GM13977 (cell line): ENCODE measurements at regions not wholly inside any gene's neighbourhood (a gene's known extent, or its start where the extent isn't known, plus 50 kb on each side); places are given as distances from the start of the nearest gene placed in this dataset.

Source experiments
- DNase-seq: peaks from one replicate; pipeline ENCODE4 v3.0.0; 2012; ENCODE audit warnings: low spot score
- in situ Hi-C: fragments of 300-500 bp; cut with MboI; formaldehyde crosslinking; loops from one replicate; pipeline ENCODE4 v1.12.0; 2022; ENCODE audit warnings: low sequenced_read_pairs, low pct_unique_long_range_greater_than_20kb, mixed read lengths, inconsistent platforms; ENCODE audit not compliant: unreplicated experiment
- TF ChIP-seq, protein P1 (sequence below): IDR thresholded peaks from 2 replicates; pipeline ENCODE4 v1.5.1; 2012; ENCODE audit warnings: mild to moderate bottlenecking, control low read depth; ENCODE audit not compliant: insufficient read depth; ENCODE audit errors: extremely low read depth, missing control alignments

DNA sequence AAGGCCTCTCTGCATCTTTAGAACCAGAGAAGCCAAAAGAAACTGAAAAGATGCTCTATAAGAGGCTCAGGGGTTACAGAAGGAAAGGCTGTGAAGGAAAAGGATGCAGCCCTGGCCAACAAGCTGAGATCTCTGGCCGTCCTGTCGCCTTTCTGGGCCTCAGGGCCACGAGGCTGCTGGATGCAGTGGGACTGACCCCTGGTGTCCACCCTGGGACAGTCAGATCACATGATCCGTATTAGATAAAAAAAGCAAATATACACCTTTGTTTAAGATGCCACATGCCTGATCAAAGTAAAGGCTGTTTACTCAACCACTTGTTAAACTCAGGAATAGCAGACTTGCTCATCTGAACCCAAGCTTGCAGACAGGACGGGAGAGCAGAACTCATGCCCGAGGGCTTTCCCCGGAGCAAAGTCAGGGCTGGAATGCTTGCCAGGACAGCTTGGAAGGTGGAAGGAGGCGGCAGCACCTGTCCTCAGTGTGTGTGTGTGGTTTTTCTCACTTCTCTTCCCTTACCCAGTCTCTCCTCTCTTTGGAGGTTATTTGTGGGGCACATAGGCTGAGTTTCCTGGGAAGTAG, 206.5 kb upstream of the TSHZ3 start:
- TF ChIP-seq, protein P1, sequence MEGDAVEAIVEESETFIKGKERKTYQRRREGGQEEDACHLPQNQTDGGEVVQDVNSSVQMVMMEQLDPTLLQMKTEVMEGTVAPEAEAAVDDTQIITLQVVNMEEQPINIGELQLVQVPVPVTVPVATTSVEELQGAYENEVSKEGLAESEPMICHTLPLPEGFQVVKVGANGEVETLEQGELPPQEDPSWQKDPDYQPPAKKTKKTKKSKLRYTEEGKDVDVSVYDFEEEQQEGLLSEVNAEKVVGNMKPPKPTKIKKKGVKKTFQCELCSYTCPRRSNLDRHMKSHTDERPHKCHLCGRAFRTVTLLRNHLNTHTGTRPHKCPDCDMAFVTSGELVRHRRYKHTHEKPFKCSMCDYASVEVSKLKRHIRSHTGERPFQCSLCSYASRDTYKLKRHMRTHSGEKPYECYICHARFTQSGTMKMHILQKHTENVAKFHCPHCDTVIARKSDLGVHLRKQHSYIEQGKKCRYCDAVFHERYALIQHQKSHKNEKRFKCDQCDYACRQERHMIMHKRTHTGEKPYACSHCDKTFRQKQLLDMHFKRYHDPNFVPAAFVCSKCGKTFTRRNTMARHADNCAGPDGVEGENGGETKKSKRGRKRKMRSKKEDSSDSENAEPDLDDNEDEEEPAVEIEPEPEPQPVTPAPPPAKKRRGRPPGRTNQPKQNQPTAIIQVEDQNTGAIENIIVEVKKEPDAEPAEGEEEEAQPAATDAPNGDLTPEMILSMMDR = no peak
- no peak for DNase-seq
- in situ Hi-C loops = no loop called here

DNA sequence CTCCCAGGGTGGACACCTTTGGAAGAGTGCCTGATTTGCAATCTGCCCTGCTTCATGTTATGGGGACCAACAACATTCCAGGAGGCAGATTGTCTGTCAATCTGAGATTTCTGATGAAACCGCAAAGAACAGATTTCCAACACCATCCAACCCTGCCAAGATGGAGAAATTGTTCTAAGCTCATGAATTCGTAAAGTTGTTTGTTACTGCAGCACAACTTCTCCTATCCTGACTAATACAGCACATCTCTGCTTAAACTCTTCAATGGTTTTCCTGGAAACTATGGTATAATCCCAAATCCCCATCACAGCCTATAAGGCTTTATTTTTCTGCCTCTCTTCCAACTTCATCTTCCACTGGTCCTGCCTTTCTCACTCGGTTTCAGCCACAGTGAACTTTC, 210.3 kb upstream of the TSHZ3 start:
- in situ Hi-C loops = no loop called here
- DNase-seq = no peak
- TF ChIP-seq, protein P1 = no peak

DNA sequence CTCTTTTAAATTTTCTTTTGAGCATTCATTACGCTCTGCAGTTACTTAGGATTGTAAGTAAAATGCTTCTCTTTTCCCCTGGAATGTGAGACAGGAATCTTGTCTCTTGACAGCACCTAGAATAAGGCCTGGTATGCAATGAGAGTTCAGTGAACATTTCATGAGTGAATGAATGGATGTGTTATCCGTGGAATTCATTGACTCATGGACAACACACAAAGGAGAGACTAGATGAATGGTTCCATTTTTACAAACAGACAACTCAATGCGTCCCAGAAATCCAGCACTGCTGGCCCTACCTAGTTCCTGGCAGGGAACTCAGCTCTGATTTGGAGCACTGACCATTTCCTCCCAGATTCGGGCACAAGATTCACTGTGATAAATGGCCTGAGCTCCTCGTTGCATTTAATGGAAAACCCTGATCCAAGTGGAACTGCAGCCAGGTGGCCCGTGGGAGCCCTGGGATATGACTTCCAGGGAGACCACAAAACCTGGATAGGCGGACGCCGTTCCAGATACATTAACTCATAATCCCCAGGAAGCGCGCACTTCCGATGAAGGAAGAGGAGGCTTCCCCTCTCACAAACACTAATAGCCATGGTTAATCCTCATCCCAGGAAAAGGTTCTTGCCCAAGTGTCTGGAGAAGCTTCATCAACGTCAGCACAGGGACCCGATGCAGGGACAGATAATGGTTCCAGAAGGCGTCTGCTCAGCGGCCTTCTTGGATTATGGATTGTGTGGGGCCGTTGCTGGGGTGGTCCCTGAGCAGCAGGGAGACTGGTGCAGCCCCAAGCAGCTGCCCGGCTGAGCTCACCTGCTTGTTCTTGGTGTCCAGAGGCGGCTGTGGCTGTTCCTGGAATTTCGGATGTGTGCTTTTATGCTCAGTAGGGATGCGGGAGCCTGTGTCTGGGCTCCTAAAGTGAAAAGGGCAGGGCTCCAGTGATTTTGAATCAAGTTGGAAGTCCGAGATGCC, 211.1 kb upstream of the TSHZ3 start:
- no peak for DNase-seq
- TF ChIP-seq, protein P1 = no peak
- in situ Hi-C loops = no loop called here

DNA sequence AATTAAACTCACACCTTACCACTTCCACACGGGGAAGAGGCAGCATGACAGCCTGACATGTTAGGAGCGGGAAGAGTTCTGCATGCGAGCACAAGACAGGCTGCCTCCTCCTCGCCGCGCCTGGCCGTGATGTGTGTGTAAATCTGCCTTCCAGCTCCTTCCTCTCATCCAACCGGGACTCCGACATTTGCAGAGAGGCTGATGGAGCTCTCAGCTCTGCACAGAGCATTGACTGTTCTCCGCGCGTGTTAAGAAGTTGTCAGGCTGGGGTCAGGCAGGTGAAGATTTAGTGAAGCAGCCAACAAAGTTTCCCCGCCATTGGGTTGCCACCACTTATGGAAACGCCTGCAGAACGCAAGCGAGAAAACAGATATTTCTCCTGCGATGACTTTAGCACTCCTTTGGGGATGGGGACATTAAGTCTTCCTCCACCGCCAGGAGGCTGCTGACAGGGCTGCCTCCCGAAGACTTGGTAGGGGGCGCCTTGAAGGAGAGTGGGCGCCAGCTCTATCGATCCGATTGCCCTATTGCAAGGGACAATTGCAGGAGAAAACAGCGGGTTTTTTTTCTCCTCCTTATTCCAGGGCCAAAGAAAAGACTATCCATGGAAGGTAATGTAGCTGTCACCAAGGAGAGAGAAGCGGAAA, 213.9 kb upstream of the TSHZ3 start:
- TF ChIP-seq, protein P1 = no peak
- in situ Hi-C loops = no loop called here
- no peak for DNase-seq

DNA sequence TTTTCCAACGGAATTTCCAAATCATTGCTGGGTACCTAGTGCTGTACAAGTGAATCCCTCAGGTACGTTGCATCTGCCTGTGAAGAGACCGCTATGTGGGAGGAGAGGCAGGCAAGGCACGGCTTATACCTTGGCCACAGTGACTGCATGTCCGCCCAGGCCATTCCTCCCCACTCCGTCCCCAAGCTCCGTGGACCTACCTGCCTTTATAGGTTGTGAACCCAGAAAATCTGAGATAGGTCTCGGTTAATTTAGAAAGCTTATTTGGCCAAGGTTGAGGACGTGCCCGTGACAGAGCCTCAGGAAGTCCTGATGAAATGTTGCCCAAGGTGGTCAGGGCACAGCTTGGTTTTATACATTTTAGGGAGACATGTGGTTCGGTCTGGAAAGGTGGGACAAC, 218.5 kb upstream of the TSHZ3 start:
- TF ChIP-seq, protein P1 = no peak
- DNase-seq = no peak
- in situ Hi-C loops = no loop called here

DNA sequence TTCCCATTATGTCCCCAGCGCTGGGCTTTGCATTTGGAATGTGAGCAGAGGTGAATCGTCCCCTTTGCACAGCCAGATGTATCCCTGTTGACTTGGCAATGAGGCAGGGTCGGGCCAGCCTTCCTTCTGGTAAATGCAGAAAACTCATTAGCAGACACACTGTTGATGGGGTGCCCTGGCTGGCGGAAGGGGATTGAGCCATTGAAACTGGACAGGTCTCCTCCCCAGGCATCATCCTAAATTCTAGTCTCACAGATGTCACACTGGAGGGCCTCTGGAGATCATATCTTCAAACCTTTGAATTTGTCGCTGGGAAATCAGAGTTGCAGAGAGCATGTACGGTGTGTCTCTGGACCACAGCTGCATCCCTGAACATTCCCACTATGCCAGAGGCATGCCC, 219.5 kb upstream of the TSHZ3 start:
- in situ Hi-C loops = no loop called here
- no peak for DNase-seq
- TF ChIP-seq, protein P1 = no peak
